C4-2B (cell line): ENCODE measurements at regions not wholly inside any gene's neighbourhood (a gene's known extent, or its start where the extent isn't known, plus 50 kb on each side); places are given as distances from the start of the nearest gene placed in this dataset.

Experiments
- ZFX ChIP-seq: fragments of 450-650 bp; IDR thresholded peaks from 2 replicates; pipeline ENCODE4 v1.6.1; 2017
- TF ChIP-seq, protein P1 (sequence below): fragments of 450-650 bp; conservative IDR thresholded peaks from 2 replicates; pipeline ENCODE4 v1.5.1; 2017; ENCODE audit warnings: mild to moderate bottlenecking

DNA sequence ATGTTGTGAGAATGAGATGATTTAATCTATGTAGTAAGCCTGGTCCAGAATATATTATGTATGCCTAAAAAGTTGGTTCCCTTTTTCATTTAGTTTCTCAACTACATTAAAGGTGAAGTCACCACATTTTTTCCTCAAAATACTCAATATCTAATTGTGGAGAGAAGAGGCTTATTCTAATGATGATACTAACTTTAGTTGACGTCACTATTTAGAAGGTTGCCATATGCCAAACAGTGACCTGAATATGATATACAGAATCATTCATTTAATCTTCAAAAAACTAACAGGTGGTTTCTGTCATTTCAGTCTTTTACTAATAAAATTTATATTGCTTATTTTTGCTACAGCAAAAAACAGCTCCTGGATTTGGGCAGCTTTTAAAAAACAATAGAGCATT is 480.7 kb upstream of the NWD2 start:
- TF ChIP-seq, protein P1, sequence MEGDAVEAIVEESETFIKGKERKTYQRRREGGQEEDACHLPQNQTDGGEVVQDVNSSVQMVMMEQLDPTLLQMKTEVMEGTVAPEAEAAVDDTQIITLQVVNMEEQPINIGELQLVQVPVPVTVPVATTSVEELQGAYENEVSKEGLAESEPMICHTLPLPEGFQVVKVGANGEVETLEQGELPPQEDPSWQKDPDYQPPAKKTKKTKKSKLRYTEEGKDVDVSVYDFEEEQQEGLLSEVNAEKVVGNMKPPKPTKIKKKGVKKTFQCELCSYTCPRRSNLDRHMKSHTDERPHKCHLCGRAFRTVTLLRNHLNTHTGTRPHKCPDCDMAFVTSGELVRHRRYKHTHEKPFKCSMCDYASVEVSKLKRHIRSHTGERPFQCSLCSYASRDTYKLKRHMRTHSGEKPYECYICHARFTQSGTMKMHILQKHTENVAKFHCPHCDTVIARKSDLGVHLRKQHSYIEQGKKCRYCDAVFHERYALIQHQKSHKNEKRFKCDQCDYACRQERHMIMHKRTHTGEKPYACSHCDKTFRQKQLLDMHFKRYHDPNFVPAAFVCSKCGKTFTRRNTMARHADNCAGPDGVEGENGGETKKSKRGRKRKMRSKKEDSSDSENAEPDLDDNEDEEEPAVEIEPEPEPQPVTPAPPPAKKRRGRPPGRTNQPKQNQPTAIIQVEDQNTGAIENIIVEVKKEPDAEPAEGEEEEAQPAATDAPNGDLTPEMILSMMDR = no peak
- TF ChIP-seq ZFX = no peak
